ENCODE measurements at regions not wholly inside any gene's neighbourhood (a gene's known extent, or its start where the extent isn't known, plus 50 kb on each side); places are given as distances from the start of the nearest gene placed in this dataset.

- TF ChIP-seq CTCF (IDR thresholded peaks at IDR 0.05; ENCODE audit: poor library complexity) = no peak
- no peak for TF ChIP-seq EZH2 (IDR thresholded peaks at IDR 0.05; ENCODE audit: borderline replicate concordance)
- no peak for TF ChIP-seq EZH2phosphoT487 (IDR thresholded peaks at IDR 0.05; ENCODE audit: low read depth, severe bottlenecking, unreplicated experiment)
Measured at GRCh38 chr10:61184429-61184828, 240.4 kb upstream of the RHOBTB1 start.
